Epithelial cell of esophagus (primary cell): ENCODE measurements at regions not wholly inside any gene's neighbourhood (a gene's known extent, or its start where the extent isn't known, plus 50 kb on each side); places are given as distances from the start of the nearest gene placed in this dataset.

Experiments used
- DNase-seq: peaks from one replicate; pipeline ENCODE4 v3.0.0; 2010; ENCODE audit warnings: low read depth
- H3K4me3 ChIP-seq: 2 replicates; pipeline ENCODE4 v1.5.1; 2011; ENCODE audit warnings: mild to moderate bottlenecking, low read length, control low read depth
- TF ChIP-seq, protein P1 (sequence below): IDR thresholded peaks from 2 replicates; pipeline ENCODE4 v1.5.1; 2011; ENCODE audit warnings: low read depth, mild to moderate bottlenecking, low read length, control low read depth, inconsistent platforms; ENCODE audit not compliant: insufficient read depth; ENCODE audit errors: missing control alignments

DNA sequence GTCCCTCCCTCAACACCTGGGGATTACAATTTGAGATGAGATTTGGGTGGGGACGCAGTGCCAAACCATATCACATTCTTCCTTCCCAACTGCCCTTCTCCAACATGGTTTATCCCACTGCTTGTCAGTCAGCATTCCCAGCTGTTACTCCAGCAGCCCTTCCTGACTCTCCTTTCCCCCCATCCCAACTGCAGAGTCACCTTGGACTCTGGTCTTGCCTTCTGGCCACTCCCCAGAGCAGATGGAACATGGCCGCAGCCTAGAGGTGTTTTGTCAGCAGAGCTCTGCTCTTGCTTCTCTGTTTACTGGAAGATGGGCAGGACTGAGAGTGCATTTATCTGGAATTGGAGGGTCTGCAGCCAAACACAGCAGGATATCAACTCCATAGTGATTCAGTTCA, 51.2 kb upstream of the MEX3C start:
- no peak overlapping the region for H3K4me3 ChIP-seq
- TF ChIP-seq, protein P1, sequence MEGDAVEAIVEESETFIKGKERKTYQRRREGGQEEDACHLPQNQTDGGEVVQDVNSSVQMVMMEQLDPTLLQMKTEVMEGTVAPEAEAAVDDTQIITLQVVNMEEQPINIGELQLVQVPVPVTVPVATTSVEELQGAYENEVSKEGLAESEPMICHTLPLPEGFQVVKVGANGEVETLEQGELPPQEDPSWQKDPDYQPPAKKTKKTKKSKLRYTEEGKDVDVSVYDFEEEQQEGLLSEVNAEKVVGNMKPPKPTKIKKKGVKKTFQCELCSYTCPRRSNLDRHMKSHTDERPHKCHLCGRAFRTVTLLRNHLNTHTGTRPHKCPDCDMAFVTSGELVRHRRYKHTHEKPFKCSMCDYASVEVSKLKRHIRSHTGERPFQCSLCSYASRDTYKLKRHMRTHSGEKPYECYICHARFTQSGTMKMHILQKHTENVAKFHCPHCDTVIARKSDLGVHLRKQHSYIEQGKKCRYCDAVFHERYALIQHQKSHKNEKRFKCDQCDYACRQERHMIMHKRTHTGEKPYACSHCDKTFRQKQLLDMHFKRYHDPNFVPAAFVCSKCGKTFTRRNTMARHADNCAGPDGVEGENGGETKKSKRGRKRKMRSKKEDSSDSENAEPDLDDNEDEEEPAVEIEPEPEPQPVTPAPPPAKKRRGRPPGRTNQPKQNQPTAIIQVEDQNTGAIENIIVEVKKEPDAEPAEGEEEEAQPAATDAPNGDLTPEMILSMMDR = no peak
- no peak for DNase-seq

- TF ChIP-seq, protein P1 = no peak
- no peak overlapping the region for H3K4me3 ChIP-seq
- no peak for DNase-seq
Observed at GRCh38 chr18:51250006-51250405, 52.5 kb upstream of the MEX3C start.

GRCh38 chr18:51250458-51251024, 53.1 kb upstream of the MEX3C start:
- DNase-seq = no peak
- TF ChIP-seq, protein P1 = no peak
- H3K4me3 ChIP-seq = no peak overlapping the region

DNA sequence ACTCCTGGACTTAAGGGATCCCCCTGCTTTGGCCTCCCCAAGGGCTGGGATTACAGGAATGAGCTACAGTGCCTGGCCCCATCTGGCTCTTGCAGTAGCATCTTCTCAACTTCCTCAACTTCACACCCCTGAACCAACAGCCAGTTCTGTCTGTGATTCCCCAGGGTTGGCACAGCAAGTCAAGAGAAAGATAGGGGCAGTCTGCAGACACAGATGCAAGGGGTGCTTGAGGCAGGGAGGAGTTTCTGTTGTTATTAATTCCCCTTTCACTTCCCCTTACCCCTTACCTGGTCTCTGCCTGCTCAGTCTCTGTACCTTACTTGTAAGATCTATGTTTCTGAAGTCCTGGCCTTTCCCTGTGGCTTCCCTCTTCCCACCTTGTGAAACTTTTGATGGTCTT, 54.1 kb upstream of the MEX3C start:
- TF ChIP-seq, protein P1 = no peak
- no peak for DNase-seq
- H3K4me3 ChIP-seq = no peak overlapping the region

DNA sequence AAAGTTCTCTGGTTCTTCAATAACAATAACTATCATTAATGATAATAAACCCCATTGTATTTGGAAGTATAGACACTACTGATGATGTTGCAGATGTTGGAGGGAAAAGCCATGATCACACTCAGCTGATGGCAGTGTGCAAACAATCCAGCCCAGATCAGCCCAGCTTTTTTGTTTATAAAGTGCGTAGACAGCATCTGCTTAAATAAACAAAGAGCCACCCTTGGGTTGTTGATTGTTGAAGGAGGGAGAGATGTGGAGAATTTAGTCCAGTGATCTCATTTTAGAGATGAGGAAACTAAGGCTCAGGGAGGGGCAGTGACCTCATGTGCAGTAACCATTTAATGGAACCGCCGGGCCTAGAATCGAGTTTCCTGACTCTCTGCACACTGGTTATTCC, 56.0 kb upstream of the MEX3C start:
- H3K4me3 ChIP-seq = no peak overlapping the region
- TF ChIP-seq, protein P1 = no peak
- no peak for DNase-seq

DNA sequence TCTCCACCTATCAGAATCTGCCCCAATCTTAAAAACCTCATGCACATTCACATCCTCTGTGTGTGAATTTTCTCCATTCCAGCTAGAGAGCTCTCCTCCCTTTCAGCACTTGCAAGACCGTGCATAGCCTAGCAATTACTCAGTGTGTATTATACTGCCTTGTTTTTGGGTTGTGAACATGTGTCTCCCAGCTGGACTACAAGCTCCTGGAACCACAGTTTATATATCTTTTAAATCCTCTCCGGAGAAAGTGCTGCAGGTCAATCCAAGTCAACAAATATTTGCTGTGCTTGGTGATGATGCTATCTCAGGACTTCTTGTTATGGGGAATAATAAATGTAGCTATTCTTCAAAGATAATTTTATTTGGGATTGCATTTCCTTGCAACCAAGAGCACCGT, 58.2 kb upstream of the MEX3C start:
- TF ChIP-seq, protein P1 = no peak
- no peak for DNase-seq
- H3K4me3 ChIP-seq = no peak overlapping the region

DNA sequence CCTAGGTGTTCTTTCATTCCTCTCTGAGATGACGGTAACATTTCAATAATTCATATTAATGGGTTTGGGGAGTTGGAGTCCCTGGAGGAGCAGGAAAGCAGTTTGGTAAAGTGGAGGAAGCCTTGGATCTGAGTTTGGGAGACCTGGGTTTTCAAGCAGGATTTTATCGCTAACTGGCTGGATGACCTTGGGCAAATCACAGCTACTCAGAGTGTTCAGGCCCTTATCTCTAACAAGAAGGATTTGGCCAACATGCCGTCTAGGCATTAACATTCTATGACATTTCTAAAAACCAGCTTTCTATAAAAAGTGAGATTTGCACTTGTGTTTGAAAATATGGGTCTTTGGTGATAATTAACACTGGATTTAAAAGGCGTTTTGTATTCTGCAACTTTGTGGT, 59.7 kb upstream of the MEX3C start:
- TF ChIP-seq, protein P1 = no peak
- no peak overlapping the region for H3K4me3 ChIP-seq
- DNase-seq = no peak
